Activated CD4-positive, alpha-beta T cell treated with anti-CD3 and anti-CD28 coated beads, Interleukin-2, Interleukin-6, amounts not matched to agents 100 ng/mL and 50 ng/mL, durations not matched to agents 16 hours and 8 hours (primary cell): ENCODE measurements at regions not wholly inside any gene's neighbourhood (a gene's known extent, or its start where the extent isn't known, plus 50 kb on each side); places are given as distances from the start of the nearest gene placed in this dataset.
"Not testable (repeated sequence)": the region's sequence is repeated elsewhere in the genome, so short reads cannot be mapped to it uniquely, and the experiment has no call there.

Experiments used
- DNase-seq: peaks from one replicate; pipeline ENCODE4 v3.0.0-alpha.2; 2020

DNA sequence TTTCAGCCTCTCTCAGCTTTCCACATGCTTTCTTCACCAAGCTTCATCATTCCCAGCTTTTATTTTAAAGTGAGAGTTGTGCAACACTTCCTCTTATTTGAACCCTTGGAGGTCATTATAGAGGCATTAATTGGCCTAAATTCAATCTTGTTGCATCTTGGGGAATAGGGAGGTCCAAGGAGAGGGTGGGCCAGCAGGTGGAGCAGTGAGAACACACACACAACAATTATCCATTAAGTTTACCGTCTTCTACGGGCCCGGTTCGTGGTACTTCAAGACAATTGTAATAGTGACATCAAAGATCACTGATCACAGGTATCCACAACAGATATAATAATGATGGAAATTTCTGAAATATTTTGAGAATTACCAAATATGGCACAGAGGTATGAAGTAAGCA lies 457.2 kb upstream of the SMIM21 start:
- no peak for DNase-seq

DNA sequence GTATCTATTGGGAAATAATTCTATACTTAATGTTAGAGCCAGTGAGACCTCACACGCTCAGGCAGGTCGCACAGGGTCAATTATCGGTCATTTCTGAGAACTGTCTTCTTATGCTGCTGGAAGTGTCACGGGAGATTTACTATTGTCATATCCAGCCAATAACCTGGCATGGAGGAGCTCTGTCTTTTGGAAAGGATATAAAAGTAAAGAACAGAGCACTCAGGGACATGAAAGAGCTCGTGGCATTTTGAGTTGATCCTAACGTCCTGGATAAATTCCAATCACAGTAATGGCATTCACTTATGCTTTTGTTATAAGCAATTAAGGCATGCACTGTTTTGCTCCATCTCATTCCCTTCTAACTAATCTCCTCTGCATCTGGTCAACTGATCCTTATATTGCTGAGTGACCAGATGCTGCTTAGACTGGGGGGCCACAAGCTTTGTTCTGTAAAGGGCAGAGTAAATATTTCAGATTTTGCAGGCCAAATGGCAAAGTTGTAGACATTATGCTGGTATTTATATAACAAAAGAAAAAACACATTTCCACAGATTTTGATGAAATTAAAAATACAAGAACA lies 453.5 kb upstream of the SMIM21 start:
- no peak for DNase-seq

DNA sequence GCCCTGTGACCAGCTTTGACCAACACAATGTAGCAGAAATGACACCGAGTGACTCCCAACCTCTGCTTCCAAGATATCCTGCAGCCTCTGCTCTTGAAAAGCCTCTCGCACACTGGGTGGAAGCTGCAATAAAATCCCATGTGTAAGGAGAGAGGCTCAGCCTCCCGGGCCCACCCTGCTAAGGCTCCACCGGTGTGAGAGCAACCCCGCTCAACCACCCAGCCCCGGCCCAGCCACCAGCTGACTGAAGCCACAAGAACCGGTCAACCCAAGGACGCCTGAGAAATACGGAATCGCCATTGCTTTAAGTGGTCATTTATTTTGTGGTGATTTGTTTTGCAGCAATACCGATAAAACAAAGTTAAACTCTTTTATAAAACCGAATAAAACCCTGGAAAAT lies 452.8 kb upstream of the SMIM21 start:
- no peak for DNase-seq

DNA sequence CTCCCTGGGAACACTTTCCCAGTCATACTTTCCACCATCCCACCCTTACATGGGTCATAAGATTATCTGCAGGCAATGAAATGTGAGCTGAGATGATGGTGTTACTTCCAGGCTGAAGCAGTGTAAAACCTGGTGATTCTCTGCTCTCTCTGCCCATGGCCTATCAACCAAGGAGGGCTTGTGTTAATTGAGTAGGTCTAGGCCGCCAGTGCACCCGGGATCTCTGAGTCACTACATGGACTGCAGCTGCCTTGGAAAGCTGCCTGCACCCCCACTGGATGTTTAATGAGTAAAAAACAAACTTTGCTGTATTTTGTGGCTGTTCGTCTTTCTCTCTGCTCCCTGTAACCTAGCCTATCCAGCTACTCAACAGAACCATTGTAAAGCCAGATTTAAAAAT lies 451.7 kb upstream of the SMIM21 start:
- no peak for DNase-seq

DNA sequence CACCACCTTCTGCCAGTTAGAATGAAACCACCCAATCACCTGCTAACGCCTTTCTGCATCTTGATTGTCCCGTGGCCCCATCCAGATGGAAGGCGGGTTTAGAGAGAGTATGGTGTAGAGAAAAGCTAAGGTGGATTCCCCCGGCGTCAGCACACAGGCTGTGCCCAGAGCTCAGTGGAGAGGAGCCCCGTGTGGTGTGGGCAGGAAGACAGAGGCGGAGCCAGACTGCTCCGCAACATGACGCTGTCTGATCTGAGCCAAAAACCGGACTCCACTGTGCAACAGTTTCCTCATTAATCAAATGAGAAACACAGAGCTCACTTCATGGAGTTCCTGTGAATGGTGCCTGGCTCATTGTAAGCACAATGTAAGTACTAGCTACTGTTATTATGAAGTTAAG lies 448.1 kb upstream of the SMIM21 start:
- DNase-seq = no peak

DNA sequence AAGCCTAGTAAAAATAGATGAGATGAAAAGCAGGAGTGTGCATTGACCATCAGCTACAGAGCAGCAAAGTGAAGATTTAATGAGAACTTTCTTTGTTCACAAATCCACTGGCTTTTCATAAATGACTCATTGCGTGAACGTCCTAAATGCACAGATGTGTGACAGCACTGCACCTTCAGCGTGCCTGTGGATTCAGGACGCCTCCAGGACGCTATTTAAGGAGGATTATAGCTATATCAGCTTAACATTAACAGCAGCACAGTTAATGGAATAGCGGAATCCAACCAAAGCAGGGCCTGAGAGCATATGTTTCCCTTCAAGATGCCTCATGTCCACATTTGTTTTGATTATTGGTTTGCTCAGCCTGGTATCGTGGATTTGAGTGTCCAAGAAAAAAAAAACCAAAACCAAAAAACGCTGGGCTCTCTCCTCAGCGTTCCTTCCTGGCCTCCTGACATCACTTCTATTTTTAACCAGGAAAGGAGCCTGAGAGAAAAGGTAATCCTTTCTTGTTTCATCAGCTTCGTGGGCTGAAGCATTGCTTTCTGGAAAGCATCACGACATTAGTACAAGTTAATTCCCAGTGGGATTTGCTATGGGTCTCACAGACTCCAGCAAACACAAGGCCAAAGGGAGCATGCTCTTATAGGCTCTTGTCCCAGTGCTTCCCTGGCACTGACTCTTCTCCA lies 447.0 kb upstream of the SMIM21 start:
- no peak for DNase-seq

DNA sequence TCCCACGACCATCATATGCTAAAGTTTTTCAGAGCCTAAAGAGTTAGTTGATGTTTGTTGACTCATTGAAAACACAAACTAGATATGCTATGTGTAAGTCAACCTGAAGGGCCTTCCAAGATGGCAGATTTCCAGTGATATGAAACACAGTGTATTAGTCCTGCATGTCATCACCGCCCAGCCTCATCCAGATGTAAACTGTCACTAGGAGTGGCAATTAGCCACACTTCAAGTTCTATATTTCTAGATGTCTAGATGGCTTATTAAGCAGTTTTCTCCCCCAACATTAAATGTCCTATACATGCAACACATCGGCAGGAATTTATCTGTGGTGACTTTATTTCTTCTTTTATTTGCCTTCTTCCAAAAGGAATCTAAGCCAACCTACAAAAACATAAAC lies 444.1 kb upstream of the SMIM21 start:
- no peak for DNase-seq

DNA sequence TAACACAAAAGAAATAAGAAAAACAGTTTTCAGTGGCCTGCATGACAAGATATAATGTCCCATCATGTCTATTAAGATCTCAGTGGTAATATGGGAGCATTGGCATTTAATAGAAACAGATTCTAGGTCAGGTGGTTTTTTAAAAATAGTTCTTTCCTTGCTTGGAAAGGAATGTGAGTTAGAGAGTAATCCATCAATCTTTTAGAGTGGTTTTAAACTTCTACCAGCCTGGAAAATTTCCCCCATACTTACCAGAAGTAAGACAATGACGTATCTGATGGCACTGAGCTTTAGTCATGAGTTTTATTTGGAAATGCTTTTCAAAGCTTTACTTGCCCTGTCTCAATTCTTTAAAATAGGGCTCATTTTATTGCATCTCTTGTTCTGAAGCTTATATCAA lies 441.7 kb upstream of the SMIM21 start:
- DNase-seq = no peak

DNA sequence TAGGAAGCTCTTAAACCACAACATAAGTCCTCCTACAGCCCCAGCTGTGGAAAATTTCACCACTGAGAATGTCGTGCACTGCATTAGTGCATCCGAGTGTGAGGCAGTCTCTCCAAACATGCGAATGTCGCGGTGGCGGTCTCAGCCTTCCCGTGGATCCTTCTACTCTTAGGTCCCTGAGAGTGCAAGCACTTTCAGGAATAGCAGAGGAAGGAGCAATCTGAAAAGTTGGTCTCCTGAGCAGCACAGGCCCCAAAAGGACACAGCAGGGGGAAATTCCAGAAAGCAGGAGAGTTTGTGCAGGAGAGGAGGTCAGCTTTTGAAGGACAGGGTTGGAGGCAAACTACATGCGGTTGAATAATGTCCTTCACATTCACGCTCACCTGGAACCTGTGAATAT lies 440.5 kb upstream of the SMIM21 start:
- no peak for DNase-seq

DNA sequence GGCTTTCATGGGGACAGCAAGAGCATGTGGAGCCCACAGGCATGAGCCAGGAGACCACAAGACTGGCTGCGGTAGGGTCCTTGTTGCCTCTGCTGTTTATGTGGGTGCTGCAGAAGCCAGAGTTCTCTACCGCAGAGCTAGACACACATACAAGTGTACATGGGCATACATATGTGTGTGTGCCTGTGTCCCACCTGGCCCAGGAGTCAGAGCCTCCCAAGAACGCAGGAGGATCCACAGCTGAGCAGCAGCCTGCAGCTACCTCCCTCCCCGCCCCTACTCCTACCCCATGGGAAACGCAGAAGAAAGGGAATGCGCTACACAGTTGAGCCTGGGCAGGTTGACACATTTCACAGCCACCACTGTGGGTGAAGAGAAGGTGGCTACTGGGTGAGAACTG lies 438.1 kb upstream of the SMIM21 start:
- no peak for DNase-seq

DNA sequence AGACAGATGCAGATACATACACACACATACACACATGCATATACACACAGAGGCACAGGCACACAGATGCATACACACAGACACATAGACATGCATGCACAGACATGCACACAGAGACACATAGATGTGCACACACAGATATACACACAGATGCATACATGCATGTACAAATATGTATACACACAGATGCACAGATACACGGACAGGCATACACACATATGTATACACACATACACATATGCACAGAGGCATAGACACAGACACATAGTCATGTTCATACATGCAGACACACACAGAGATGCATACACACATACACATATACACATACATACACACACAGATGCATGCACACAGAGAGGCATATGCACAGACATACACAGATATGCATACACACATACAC lies 437.3 kb upstream of the SMIM21 start:
- DNase-seq = no peak

DNA sequence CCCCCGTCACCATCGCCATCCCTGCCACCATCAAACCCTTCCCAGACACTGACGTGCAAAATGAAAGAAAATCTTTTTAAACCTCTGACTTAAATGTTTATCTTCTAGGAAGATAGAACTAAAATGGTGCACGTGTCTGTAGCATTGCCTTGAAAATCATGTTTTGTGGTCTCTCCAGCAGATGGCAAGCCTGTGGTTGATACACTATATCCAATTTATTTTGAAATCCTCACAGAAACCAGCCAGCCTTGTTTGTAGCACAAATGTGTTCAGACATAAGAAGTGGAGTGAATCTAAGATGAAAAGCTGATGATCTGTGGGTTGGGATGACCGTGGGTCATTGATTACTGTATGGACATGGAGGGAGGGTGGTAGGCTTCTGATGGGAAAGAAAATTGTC lies 436.2 kb upstream of the SMIM21 start:
- no peak for DNase-seq

DNA sequence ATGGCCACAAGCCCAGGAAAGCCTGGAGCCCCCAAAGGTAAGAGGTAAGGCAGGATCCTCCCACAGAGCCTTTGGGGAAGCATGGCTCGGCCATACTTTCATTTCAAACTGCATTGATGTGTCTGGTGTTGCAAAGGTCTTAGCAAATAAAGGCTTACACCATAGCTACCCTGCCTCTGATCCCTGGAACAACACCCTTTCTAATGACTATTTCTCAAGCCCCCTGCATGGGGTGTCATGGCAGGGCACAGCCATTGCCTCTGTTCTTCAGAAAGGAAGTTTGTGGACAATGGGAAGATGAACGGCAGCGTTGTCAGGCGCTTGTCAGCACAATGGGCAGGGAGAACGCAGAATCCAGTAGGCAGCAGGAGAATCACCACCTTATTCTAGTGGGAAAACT lies 435.0 kb upstream of the SMIM21 start:
- DNase-seq = no peak

DNA sequence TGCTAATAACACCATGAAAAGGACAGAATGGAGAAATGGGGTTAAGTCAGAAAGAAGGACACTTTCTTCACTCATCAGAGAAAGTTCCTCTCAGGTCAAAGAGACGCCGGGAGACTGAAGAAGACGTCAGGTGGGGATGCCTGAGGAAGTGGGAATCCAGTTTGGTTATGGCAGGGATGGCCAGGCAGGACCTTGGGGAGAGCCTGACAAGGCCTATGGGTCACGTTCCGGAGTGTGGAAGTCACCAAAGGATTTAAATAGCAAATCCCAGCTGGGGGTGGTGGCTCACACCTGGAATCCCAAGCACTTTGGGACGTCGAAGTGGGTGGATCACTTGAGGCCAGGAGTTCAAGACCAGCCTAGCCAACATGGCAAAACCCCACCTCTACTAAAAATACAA lies 432.7 kb upstream of the SMIM21 start:
- DNase-seq = no peak

DNA sequence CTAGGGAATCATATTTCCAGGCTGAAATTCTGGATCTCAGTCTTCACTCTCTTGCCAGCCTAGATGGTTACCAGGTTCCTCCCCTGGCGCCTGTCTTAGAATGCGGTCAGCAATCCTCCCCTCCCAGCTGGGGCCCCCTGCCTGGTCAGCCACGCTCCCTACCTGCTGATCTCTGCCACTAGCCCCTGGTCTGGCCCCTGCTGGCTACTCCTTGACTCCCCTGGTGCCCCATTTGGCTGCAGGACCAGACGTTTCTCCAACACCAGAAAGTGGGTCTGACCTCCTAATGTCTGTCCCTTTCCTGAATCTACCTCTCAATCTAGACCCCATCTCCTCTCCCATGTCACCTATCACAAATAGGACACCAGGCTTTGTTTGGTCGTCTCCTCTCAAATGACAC lies 432.0 kb upstream of the SMIM21 start:
- DNase-seq = no peak

DNA sequence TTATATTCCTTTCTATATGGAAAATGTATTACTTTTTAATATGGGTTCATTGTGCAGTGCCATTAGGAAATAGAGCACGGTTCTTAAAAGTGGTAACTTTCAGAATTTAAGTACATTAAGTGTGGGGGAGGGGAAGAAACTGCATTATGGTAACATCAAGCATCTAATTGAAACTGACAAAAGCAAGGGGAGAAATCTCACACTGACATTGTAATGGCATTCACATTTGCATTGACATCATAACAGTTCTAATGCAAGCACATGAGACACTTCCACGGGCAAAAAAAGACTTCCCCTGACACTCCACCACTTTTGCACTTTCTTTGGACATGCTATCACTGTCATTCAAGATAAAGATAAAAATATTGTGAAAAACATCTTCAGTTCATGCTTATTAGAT lies 431.3 kb upstream of the SMIM21 start:
- no peak for DNase-seq

DNA sequence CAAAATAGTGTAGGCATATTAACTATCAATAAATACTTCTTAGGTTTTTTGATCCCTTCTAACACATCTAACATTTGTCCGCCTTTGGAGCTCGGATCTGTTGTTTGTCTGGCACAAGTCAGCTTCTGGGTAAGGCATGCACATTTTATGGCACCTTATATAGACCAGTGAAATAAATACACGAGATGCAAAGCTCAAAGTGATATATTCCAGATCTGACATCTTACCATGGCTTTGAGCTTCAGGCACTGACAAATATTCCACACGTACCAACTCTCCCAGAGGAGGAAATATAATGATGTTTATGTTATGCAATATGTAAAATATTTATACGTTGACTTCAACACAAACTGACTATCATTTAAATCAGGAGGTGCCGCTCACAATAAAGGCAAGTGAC lies 430.1 kb upstream of the SMIM21 start:
- no peak for DNase-seq

DNA sequence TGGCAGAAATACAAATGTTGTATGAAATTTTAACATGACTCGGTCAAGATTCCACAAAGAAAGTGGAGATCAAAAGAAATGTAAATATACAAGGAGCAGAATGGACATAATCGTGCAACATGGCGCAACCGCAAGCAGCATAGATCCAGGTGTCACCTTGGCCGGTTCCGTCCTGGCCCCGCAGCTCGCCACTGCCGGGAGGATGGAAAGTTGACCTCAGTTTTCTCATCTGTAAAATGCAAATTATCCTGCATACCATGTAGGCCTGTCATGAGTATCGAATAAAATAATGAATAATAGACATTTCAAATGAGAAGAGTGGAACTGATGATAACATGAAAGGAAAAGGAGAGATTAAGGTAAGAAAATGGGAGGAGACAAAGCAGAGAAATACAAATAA lies 427.3 kb upstream of the SMIM21 start:
- no peak for DNase-seq

DNA sequence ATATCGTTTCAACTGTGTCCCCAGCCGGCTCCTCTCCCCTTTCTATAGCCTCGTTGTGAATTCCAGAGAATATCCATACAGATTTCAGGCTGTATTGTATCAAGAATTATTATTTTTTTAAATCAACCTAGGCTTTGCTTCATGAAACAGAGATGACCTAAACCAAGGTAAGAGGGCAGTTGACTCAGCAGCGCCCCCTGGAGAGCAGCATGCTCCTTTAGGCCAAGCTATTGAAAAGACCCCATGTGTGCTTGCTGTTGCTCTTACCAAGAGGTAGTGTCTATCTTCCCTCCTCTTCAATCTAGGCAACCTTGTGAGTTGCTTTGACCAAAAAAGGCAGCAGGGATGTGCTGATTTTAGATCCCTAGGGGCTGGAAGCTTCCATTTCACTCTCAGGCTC lies 426.7 kb upstream of the SMIM21 start:
- DNase-seq = peak; percentile 28

DNA sequence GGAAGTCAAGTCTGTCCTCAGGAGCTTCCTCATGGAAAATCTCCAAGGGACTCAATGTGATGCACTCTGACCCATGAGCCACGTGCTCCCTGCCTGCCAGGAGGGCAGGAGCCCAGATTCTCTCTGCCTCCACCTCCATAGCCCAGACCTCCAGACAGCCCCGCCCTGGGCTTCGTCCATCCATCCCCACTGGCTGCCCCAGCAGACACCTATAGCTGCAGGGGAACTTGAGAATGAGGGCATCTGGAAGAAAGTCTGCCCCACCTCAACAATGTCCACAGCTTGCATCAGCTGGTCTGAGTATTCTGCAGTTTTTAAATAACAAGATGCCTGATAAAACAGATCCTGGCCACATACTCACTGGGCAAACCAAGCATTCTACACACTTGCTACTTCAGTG lies 418.8 kb upstream of the SMIM21 start:
- DNase-seq = no peak

DNA sequence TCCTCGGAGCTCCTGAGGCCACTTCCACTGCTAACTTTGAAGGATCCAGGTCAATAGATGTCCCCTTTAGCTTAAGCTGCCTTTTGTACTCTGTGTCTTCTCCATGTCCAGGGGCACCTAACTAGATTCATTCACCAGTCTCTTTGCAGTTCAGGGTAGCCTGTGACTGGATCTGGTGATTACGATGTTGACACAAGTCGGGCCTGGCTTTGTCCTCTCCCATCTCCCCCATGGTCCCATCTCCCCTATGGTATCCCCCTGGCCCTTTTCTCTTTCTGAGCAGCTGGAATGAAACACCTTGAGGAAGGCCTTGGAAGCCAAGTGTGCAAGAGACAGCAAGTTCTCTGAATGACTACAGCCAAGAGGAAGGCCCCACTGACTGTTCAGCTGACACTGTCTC lies 417.9 kb upstream of the SMIM21 start:
- DNase-seq = no peak

DNA sequence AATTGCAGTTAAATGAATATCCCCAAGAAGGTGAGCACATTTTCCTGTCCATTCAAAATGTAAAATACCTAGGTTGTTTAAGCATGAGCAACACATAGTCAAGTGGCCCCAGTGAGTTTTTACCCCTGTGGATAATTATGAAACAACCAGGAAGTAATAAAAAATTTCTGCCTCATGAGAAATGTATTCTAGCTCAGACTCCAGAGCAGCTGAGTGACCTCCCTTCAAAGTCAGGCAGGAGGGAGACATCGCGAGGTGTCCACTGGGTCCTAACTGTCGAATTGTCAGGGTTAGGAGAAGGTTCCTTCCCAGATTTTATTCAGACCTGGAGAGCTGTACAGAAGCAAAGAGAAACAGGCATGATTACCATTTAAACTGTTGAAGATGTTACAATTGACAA lies 416.6 kb upstream of the SMIM21 start:
- no peak for DNase-seq

DNA sequence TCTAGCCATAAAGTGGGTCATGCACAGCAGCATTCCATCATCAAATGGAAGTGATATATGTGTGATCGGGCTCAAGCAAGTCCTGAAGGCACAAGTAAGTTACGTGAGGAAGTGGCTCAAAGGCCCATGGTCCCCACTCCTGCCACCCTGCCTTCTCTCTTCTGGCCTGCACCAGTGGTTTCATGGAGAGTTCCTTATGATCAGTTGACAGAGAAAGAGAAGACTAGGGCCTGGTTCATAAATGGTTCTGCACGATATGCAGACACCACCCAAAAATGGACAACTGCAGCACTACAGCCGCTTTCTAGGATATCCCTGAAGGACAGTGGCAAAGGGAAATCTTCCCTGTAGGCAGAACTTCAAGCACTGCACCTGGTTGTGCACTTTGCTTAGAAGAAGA lies 412.6 kb upstream of the SMIM21 start:
- no peak for DNase-seq

DNA sequence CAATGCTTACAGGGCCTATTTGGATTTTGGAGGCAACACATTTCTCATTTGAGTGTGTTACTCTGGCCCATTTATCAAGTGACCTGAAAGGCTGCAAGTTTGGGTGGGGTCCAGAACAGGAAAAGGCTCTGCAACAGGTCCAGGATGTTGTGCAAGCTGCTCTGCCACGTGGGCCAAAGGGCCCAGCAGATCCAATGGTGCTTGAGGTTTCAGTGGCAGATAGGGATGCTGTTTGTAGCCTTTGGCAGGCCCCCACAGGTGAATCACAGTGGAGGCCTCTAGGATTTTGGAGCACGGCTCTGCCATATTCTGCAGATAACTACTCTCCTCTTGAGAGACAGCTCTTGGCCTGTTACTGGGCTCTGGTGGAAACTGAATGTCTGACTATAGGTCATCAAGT lies 412.2 kb upstream of the SMIM21 start:
- not testable (repeated sequence) for DNase-seq

DNA sequence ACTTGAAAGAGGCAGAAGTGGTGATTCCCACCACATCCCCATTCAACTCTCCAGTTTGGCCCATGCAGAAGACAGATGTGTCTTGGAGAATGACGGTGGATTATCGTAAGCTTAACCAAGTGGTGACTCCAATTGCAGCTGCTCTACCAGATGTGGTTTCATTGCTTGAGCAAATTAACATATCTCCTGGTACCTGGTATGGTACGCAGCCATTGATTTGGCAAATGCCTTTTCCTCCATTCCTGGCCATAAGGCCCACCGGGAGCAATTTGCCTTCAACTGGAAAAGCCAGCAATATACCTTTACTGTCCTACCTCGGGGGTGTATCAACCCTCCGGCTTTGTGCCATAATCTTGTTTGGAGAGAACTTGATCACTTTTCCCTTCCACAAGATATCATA lies 411.5 kb upstream of the SMIM21 start:
- no peak for DNase-seq

DNA sequence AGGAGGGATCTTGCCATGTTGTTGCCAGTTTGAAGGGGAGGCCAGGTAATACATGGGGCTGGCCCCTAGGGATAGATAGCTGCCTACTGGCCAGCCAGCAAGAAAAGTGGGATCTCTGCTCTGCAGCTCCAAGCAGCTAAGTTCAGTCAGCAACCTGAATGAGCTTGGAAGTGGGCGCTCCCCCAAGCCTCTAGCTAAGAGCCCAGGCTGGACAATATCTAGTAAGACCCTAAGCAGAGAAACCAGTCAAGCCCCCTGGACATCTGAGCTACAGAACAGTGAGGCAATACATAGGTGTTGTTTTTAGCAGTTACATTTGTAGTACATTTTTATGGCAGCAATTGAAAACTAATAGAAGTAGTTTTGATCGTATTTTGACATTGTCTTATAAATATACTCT lies 409.8 kb upstream of the SMIM21 start:
- no peak for DNase-seq
